SH-SY5Y (cell line): ENCODE measurements at regions not wholly inside any gene's neighbourhood (a gene's known extent, or its start where the extent isn't known, plus 50 kb on each side); places are given as distances from the start of the nearest gene placed in this dataset.

Experiments used
- GATA2 ChIP-seq: IDR thresholded peaks from 2 replicates; pipeline ENCODE4 v1.6.1; 2011; ENCODE audit warnings: mild to moderate bottlenecking, low read depth, low read length
- GATA3 ChIP-seq: IDR thresholded peaks from 2 replicates; pipeline ENCODE4 v1.6.1; 2011; ENCODE audit warnings: low read depth, mild to moderate bottlenecking, low read length, moderate library complexity

- no peak for TF ChIP-seq GATA3
- TF ChIP-seq GATA2, result no peak
These were observed 164.3 kb upstream of the MAMLD1 start for GRCh38 chrX:150198776-150199175.

GRCh38 chrX:150199181-150199580 lies 163.9 kb upstream of the MAMLD1 start:
- no peak for TF ChIP-seq GATA2
- TF ChIP-seq GATA3, result no peak

- TF ChIP-seq GATA2 (no peak), GATA3 (no peak)
These were observed 163.3 kb upstream of the MAMLD1 start for GRCh38 chrX:150199803-150200202.

- TF ChIP-seq GATA2 (no peak), GATA3 (no peak)
These were observed 162.8 kb upstream of the MAMLD1 start for GRCh38 chrX:150200361-150200760.

- TF ChIP-seq GATA3 (no peak), GATA2 (no peak)
These were observed 162.3 kb upstream of the MAMLD1 start for GRCh38 chrX:150200820-150201287.

- TF ChIP-seq GATA2 (no peak), GATA3 (no peak)
These were observed 161.7 kb upstream of the MAMLD1 start for GRCh38 chrX:150201391-150201790.

- no peak for TF ChIP-seq GATA3
- no peak for TF ChIP-seq GATA2
These were observed 161.3 kb upstream of the MAMLD1 start for GRCh38 chrX:150201841-150202240.

- TF ChIP-seq GATA3, result no peak
- TF ChIP-seq GATA2, result no peak
These were observed 160.4 kb upstream of the MAMLD1 start for GRCh38 chrX:150202641-150203247.

- no peak for TF ChIP-seq GATA2
- no peak for TF ChIP-seq GATA3
These were observed 159.9 kb upstream of the MAMLD1 start for GRCh38 chrX:150203248-150203645.

GRCh38 chrX:150205011-150205410 lies 158.1 kb upstream of the MAMLD1 start:
- TF ChIP-seq GATA2 (no peak), GATA3 (no peak)

- TF ChIP-seq GATA3 (no peak), GATA2 (no peak)
These were observed 155.4 kb upstream of the MAMLD1 start for GRCh38 chrX:150207733-150208132.

- TF ChIP-seq GATA3, result no peak
These were observed 151.1 kb upstream of the MAMLD1 start for GRCh38 chrX:150211988-150212387.

- TF ChIP-seq GATA3, result no peak
These were observed 150.2 kb upstream of the MAMLD1 start for GRCh38 chrX:150212672-150213480.

- no peak for TF ChIP-seq GATA3
- TF ChIP-seq GATA2, result no peak
These were observed 149.6 kb upstream of the MAMLD1 start for GRCh38 chrX:150213481-150214030.

- no peak for TF ChIP-seq GATA2
- no peak for TF ChIP-seq GATA3
These were observed 146.4 kb upstream of the MAMLD1 start for GRCh38 chrX:150216716-150217115.
